ENCODE measurements at regions not wholly inside any gene's neighbourhood (a gene's known extent, or its start where the extent isn't known, plus 50 kb on each side); places are given as distances from the start of the nearest gene placed in this dataset.

DNA sequence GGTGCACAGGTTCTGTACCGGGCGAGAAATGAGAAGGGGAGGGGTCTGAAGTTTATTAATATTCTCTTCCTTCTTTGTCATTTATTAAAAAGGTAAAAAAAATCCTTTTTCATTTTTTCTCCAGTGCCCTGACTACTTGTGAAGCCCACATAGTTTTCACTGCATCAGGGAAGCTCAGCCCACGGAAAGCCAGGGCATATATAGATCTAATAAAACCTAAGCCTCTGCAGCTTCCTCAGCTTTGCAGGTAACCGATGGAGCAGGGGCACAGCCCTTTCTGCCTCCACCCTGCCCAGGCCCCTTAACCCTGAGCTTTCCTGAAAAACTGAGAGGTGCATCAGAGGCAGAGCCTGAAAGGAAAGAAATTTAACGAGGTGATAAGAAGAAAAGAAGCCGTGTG is 140.1 kb downstream of the NXPE2 start:
- Mint-ChIP-seq H3K4me1 (no peaks in the 10 kb centered on the region), H3K27ac (no peak overlapping the region)

DNA sequence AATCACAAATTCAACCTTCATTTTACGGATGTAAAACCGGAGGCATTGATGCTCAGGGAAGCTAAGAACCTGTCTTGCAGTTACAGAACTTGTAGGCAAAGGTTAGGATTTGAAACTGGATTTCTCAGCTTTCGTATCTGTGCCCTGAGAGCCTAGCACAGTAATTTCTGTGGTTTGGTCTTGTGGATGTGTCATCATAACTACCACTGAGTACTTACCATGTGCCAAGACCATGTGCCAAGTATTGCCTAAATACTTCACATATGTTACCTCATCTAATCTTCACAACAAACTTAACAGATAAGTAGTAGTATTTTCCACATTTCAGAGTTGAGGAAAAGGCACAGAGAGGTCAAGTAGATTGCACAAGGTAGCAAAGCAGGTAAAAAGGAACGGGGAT is 140.7 kb downstream of the NXPE2 start:
- Mint-ChIP-seq H3K4me3 (no peak overlapping the region), H3K36me3 (no peaks in the 10 kb centered on the region), H3K27ac (no peak overlapping the region), H3K4me1 (no peaks in the 10 kb centered on the region), H3K9me3 (peaks cover 5% of the 10 kb centered on the region), H3K27me3 (ENCODE audit: low read depth) (peaks cover 17% of the 10 kb centered on the region)
- no peak for DNase-seq (ENCODE audit: low spot score in 2 of 2, unreplicated experiment in 2 of 2)
- TF ChIP-seq, protein P1, sequence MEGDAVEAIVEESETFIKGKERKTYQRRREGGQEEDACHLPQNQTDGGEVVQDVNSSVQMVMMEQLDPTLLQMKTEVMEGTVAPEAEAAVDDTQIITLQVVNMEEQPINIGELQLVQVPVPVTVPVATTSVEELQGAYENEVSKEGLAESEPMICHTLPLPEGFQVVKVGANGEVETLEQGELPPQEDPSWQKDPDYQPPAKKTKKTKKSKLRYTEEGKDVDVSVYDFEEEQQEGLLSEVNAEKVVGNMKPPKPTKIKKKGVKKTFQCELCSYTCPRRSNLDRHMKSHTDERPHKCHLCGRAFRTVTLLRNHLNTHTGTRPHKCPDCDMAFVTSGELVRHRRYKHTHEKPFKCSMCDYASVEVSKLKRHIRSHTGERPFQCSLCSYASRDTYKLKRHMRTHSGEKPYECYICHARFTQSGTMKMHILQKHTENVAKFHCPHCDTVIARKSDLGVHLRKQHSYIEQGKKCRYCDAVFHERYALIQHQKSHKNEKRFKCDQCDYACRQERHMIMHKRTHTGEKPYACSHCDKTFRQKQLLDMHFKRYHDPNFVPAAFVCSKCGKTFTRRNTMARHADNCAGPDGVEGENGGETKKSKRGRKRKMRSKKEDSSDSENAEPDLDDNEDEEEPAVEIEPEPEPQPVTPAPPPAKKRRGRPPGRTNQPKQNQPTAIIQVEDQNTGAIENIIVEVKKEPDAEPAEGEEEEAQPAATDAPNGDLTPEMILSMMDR (IDR thresholded peaks at IDR 0.05; ENCODE audit: unreplicated experiment) = no peak

More for the DNA sequence above, 140.1 kb downstream of the NXPE2 start:
- H3K4me3 Mint-ChIP-seq = no peak overlapping the region
- H3K36me3 Mint-ChIP-seq = no peaks in the 10 kb centered on the region
- TF ChIP-seq, protein P1 (IDR thresholded peaks at IDR 0.05; ENCODE audit: unreplicated experiment) = no peak
- peaks cover 3% of the 10 kb centered on the region for H3K9me3 Mint-ChIP-seq
- no peak for DNase-seq (ENCODE audit: low spot score in 2 of 2, unreplicated experiment in 2 of 2)
- peaks cover 18% of the 10 kb centered on the region for H3K27me3 Mint-ChIP-seq (ENCODE audit: low read depth)

DNA sequence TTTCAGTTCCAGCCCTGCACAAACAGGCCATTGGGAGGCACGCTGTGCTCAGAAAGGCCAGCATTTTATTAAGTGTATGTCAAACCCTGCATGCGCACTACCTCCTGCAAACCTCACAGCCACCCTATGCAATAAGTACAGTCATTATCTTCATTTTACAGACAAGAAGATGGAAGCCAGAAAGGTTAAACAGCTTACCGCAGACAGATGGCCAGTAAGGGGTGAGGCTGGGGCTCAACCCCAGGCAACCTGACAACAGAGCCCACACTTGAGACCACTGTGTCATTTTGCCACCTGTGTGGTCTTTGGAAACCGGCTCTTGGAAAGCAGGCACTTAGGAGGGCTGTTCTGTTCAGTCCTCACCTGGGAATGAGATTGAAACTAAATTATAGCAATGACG is 142.3 kb downstream of the NXPE2 start:
- DNase-seq (ENCODE audit: low spot score in 2 of 2, unreplicated experiment in 2 of 2) = no peak
- Mint-ChIP-seq H3K4me3 (no peak overlapping the region), H3K4me1 (no peaks in the 10 kb centered on the region), H3K27me3 (ENCODE audit: low read depth) (peaks cover 20% of the 10 kb centered on the region), H3K9me3 (peaks cover 5% of the 10 kb centered on the region), H3K36me3 (no peaks in the 10 kb centered on the region), H3K27ac (no peak overlapping the region)
- TF ChIP-seq, protein P1 (IDR thresholded peaks at IDR 0.05; ENCODE audit: unreplicated experiment) = no peak

DNA sequence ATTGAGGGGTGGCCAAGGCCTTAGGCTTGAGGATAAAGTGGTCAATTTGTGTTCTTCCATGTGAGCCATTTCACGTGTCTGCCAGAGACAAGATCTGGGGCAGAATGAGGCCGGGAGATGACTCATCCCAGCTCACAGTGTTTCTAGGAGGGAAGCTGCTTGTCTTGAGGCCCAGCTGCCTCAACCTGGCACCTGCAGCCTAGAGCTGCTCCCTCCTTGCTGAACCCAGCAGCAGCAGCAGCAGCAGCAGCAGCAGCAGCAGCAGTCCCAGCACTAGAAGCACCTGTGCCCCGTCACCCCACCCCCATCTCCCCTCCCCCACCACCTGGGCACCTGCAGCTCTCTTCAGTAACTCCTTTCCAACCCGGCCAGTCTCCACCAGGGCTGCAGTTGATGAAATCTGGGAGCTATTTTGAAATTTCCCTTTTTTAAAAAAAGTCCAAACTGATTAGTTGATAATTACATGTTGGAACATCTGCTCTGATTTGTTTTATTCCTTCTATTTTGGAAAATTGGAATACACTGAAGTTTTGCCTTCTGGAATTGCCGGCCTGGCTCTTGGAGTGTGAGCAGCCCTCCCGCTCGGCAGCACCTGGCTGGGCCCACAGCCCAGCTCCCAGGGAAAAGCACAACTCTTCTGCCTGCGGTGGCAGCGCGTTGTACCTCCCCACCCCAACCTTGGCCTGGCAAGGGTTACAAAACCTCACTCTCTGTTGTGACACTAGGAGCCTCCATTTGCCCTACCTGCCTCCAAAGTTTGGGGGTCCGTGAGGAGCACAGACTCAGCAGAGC is 143.5 kb downstream of the NXPE2 start:
- H3K4me3 Mint-ChIP-seq = no peak overlapping the region
- TF ChIP-seq, protein P1 (IDR thresholded peaks at IDR 0.05; ENCODE audit: unreplicated experiment) = no peak
- H3K36me3 Mint-ChIP-seq = no peaks in the 10 kb centered on the region
- peaks cover 5% of the 10 kb centered on the region for H3K9me3 Mint-ChIP-seq
- H3K27ac Mint-ChIP-seq = no peak overlapping the region
- peaks cover 2% of the 10 kb centered on the region for H3K4me1 Mint-ChIP-seq
- DNase-seq (ENCODE audit: low spot score in 2 of 2, unreplicated experiment in 2 of 2) = no peak
- peaks cover 21% of the 10 kb centered on the region for H3K27me3 Mint-ChIP-seq (ENCODE audit: low read depth)

DNA sequence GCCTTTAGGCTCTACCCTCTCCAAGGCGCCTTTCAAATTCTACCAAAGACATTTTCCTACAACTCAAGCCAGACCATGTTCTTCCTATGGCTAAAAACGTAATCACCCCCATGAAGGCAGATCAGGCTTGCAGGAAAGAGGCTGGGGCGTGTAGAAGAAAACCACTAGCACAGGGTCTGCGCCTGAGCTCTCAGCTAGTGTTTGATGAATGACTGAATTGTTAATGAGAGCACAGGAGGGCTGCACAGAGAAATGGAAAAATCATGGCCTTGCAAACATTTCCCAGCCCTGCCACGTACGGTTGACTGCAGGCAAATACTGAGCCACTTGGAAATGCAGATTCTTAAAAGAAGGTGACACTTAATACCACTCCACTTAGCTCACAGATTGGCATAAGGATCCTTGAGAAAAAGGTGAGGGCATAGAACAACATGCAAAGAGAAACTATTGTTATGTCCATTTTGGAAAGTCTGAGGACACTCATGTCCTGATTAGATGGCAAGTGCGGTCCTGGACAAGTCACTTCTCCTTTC is 148.6 kb downstream of the NXPE2 start:
- peaks cover 2% of the 10 kb centered on the region for H3K4me1 Mint-ChIP-seq
- TF ChIP-seq, protein P1 (IDR thresholded peaks at IDR 0.05; ENCODE audit: unreplicated experiment) = no peak
- peaks cover 5% of the 10 kb centered on the region for H3K9me3 Mint-ChIP-seq
- no peak for DNase-seq (ENCODE audit: low spot score in 2 of 2, unreplicated experiment in 2 of 2)
- no peak overlapping the region for H3K27ac Mint-ChIP-seq
- peaks cover 6% of the 10 kb centered on the region for H3K27me3 Mint-ChIP-seq (ENCODE audit: low read depth)
- no peaks in the 10 kb centered on the region for H3K36me3 Mint-ChIP-seq
- H3K4me3 Mint-ChIP-seq = no peak overlapping the region
